H1 (cell line): ENCODE measurements at regions not wholly inside any gene's neighbourhood (a gene's known extent, or its start where the extent isn't known, plus 50 kb on each side); places are given as distances from the start of the nearest gene placed in this dataset.

Experiments
- CTCF ChIA-PET: fragments of 300-600 bp; sonication (Branson Sonifier 250); formaldehyde crosslinking; loops from one replicate; lab custom pipeline; 2021; ENCODE audit not compliant: partially characterized antibody; lab: Charles Lee
- POLR2A ChIA-PET: fragments of 300-600 bp; sonication (Branson Sonifier 250); formaldehyde crosslinking; loops from one replicate; lab custom pipeline; 2021; ENCODE audit warnings: inconsistent platforms; ENCODE audit not compliant: partially characterized antibody; lab: Charles Lee
- DNase-seq, 2 experiments: peaks; one replicate each; pipeline versions ENCODE4 v3.0.0 to v3.0.0-alpha.2; 2010 to 2022; ENCODE audit warnings: low spot score in 2 of 2, low read depth in 1 of 2, mixed read lengths in 1 of 2
- FAIRE-seq: peaks from 2 replicates; lab custom pipeline; 2011; peaks lifted over from hg19 to GRCh38; lab: Jason Lieb, UNC
- H2AFZ ChIP-seq: 2 replicates; pipeline ENCODE4 v1.8.1; 2012; ENCODE audit warnings: low read length, inconsistent platforms
- H2AK5ac ChIP-seq: 2 replicates; pipeline ENCODE4 v1.6.1; 2013; ENCODE audit warnings: low read depth, low read length
- H2BK120ac ChIP-seq: replicated peaks from 2 replicates; pipeline ENCODE3; 2013; ENCODE audit warnings: low read depth, low read length, inconsistent platforms
- H2BK12ac ChIP-seq: 2 replicates; pipeline ENCODE4 v1.6.1; 2013; ENCODE audit warnings: low read depth, low read length
- H2BK15ac ChIP-seq: 2 replicates; pipeline ENCODE4 v1.6.1; 2013; ENCODE audit warnings: low read length
- H2BK20ac ChIP-seq: 2 replicates; pipeline ENCODE4 v1.6.1; 2013; ENCODE audit warnings: low read length
- H2BK5ac ChIP-seq: 2 replicates; pipeline ENCODE4 v1.6.1; 2013; ENCODE audit warnings: low read depth, low read length
- H3K14ac ChIP-seq: 2 replicates; pipeline ENCODE4 v1.6.1; 2013; ENCODE audit warnings: inconsistent platforms; ENCODE audit not compliant: insufficient read length
- H3K18ac ChIP-seq: 2 replicates; pipeline ENCODE4 v1.6.1; 2013; ENCODE audit warnings: low read length; ENCODE audit errors: extremely low read depth
- H3K23ac ChIP-seq: 2 replicates; pipeline ENCODE4 v1.6.1; 2013; ENCODE audit warnings: inconsistent platforms; ENCODE audit not compliant: insufficient read length
- H3K23me2 ChIP-seq: 2 replicates; pipeline ENCODE4 v1.6.1; 2013; ENCODE audit warnings: low read depth, low read length
- H3K27ac ChIP-seq: 2 replicates; pipeline ENCODE4 v1.6.1; 2011; ENCODE audit warnings: low read depth, low read length, inconsistent platforms
- H3K27me3 ChIP-seq, 4 experiments: replicated peaks in 1 of 4; 1 replicate in 1 of 4; 2 replicates in 3 of 4; pipeline versions ENCODE4 v1.6.1 to v1.8.1; 2011 to 2013; ENCODE audit warnings: low read length in 3 of 4, mild to moderate bottlenecking in 3 of 4, inconsistent platforms in 2 of 4, mixed read lengths in 2 of 4, moderate library complexity in 1 of 4; ENCODE audit not compliant: control insufficient read depth in 3 of 4, insufficient read depth in 3 of 4; ENCODE audit errors: extremely low read depth in 1 of 4
- H3K36me3 ChIP-seq, 4 experiments: 2 replicates each; pipeline versions ENCODE4 v1.6.1 to v1.8.1; 2011 to 2013; ENCODE audit warnings: mild to moderate bottlenecking in 4 of 4, low read length in 3 of 4, moderate library complexity in 2 of 4, control low read depth in 1 of 4, inconsistent platforms in 1 of 4; ENCODE audit not compliant: insufficient read depth in 4 of 4, control insufficient read depth in 2 of 4
- H3K4ac ChIP-seq: replicated peaks from 2 replicates; pipeline ENCODE3; 2013; ENCODE audit warnings: low read length, low read depth, mixed read lengths, inconsistent platforms; ENCODE audit not compliant: insufficient read length
- H3K4me1 ChIP-seq, 4 experiments: replicated peaks in 1 of 4; 1 replicate in 1 of 4; 2 replicates in 3 of 4; pipeline versions ENCODE4 v1.6.1 to v1.8.1; 2011 to 2013; ENCODE audit warnings: low read length in 3 of 4, inconsistent platforms in 2 of 4, mixed read lengths in 1 of 4; ENCODE audit not compliant: insufficient read depth in 4 of 4, control insufficient read depth in 3 of 4
- H3K4me2 ChIP-seq, 2 experiments: 2 replicates each; pipeline versions ENCODE4 v1.6.1 to v1.8.1; 2011 to 2013; ENCODE audit warnings: low read depth in 2 of 2, low read length in 2 of 2, control low read depth in 1 of 2, inconsistent platforms in 1 of 2, mild to moderate bottlenecking in 1 of 2; ENCODE audit not compliant: insufficient read depth in 1 of 2
- H3K4me3 ChIP-seq, 4 experiments: fragments of 200-600, 300-600 bp in 1 of 4; sonication (generic), shearing (Covaris generic), sonication (Bioruptor Twin) in 1 of 4; 2 replicates each; pipeline versions ENCODE4 v1.5.1 to v1.8.1; 2011 to 2016; ENCODE audit warnings: low read length in 4 of 4, low read depth in 3 of 4, control low read depth in 2 of 4, inconsistent platforms in 2 of 4, mild to moderate bottlenecking in 2 of 4, mixed read lengths in 1 of 4, moderate library complexity in 1 of 4; ENCODE audit not compliant: insufficient read depth in 2 of 4; ENCODE audit errors: extremely low read depth in 1 of 4
- H3K56ac ChIP-seq: replicated peaks from 2 replicates; pipeline ENCODE3; 2013; ENCODE audit warnings: low read depth, mild to moderate bottlenecking, mixed read lengths, low read length, inconsistent platforms; ENCODE audit not compliant: insufficient read length
- H3K79me1 ChIP-seq: 2 replicates; pipeline ENCODE4 v1.6.1; 2013; ENCODE audit warnings: low read depth, low read length, control low read depth
- H3K79me2 ChIP-seq, 2 experiments: 2 replicates each; pipeline versions ENCODE4 v1.6.1 to v1.8.1; 2012 to 2013; ENCODE audit warnings: low read length in 2 of 2, mild to moderate bottlenecking in 2 of 2, inconsistent platforms in 1 of 2; ENCODE audit not compliant: insufficient read depth in 2 of 2, control insufficient read depth in 1 of 2
- H3K9ac ChIP-seq, 4 experiments: replicated peaks in 1 of 4; 1 replicate in 1 of 4; 2 replicates in 3 of 4; pipeline versions ENCODE4 v1.6.1 to v1.8.1; 2011 to 2013; ENCODE audit warnings: low read depth in 3 of 4, low read length in 3 of 4, control low read depth in 2 of 4, mild to moderate bottlenecking in 2 of 4, moderate library complexity in 2 of 4, inconsistent platforms in 1 of 4; ENCODE audit errors: extremely low read depth in 1 of 4
- H3K9me3 ChIP-seq, 2 experiments: 2 replicates each; pipeline versions ENCODE4 v1.6.1 to v1.8.1; 2012 to 2013; ENCODE audit warnings: mild to moderate bottlenecking in 2 of 2, moderate library complexity in 2 of 2, control low read depth in 1 of 2, inconsistent platforms in 1 of 2, low read depth in 1 of 2, low read length in 1 of 2, mixed read lengths in 1 of 2; ENCODE audit not compliant: insufficient read depth in 2 of 2
- H4K20me1 ChIP-seq, 2 experiments: replicated peaks in 1 of 2; 2 replicates each; pipeline versions ENCODE3 to v1.8.1; 2011 to 2013; ENCODE audit warnings: inconsistent platforms in 2 of 2, low read length in 2 of 2, mild to moderate bottlenecking in 1 of 2; ENCODE audit not compliant: insufficient read depth in 2 of 2, control insufficient read depth in 1 of 2
- H4K5ac ChIP-seq: 2 replicates; pipeline ENCODE4 v1.6.1; 2013; ENCODE audit warnings: low read length, low read depth, mixed read lengths, inconsistent platforms; ENCODE audit not compliant: insufficient read length
- H4K8ac ChIP-seq: 2 replicates; pipeline ENCODE4 v1.8.0; 2013; ENCODE audit warnings: mild to moderate bottlenecking, moderate library complexity, low read length, inconsistent platforms; ENCODE audit not compliant: insufficient read depth; ENCODE audit errors: extremely low read depth
- H4K91ac ChIP-seq: replicated peaks from 2 replicates; pipeline ENCODE3; 2013; ENCODE audit warnings: low read length, mixed read lengths, inconsistent platforms; ENCODE audit not compliant: insufficient read length
- BACH1 ChIP-seq: IDR thresholded peaks from 2 replicates; pipeline ENCODE4 v1.6.1; 2012; ENCODE audit warnings: low read length, improper control_type of control experiment
- BCL11A ChIP-seq, 2 experiments: IDR thresholded peaks; one replicate each; pipeline ENCODE4 v1.6.1; 2011; ENCODE audit warnings: low read depth in 2 of 2, low read length in 2 of 2, mild to moderate bottlenecking in 2 of 2
- CBX5 ChIP-seq: fragments of 300-800, 300-1000 bp; sonication (generic); IDR thresholded peaks from 2 replicates; pipeline ENCODE4 v1.7.1; 2016; ENCODE audit warnings: antibody characterized with exemption, low read length, low read depth
- CHD1 ChIP-seq: IDR thresholded peaks from 2 replicates; pipeline ENCODE4 v1.6.1; 2012; ENCODE audit warnings: low read depth, low read length, improper control_type of control experiment
- GTF2F1 ChIP-seq: IDR thresholded peaks from 2 replicates; pipeline ENCODE4 v1.6.1; 2012; ENCODE audit warnings: low read depth, low read length, improper control_type of control experiment, borderline replicate concordance
- HDAC6 ChIP-seq: IDR thresholded peaks from one replicate; pipeline ENCODE4 v1.7.1; 2012; ENCODE audit warnings: low read depth, mild to moderate bottlenecking, inconsistent platforms, low read length, moderate library complexity
- RBBP5 ChIP-seq: IDR thresholded peaks from 2 replicates; pipeline ENCODE4 v1.7.1; 2012; ENCODE audit warnings: low read depth, mild to moderate bottlenecking, inconsistent platforms, low read length, moderate library complexity, borderline replicate concordance
- RFX5 ChIP-seq: IDR thresholded peaks from 2 replicates; pipeline ENCODE4 v1.6.1; 2011; ENCODE audit warnings: low read depth, low read length, improper control_type of control experiment, borderline replicate concordance
- SAP30 ChIP-seq: fragments of 300-600 bp; sonication (generic); IDR thresholded peaks from 2 replicates; pipeline ENCODE4 v1.7.1; 2012; ENCODE audit warnings: low read length, moderate library complexity, mild to moderate bottlenecking, inconsistent platforms; ENCODE audit not compliant: insufficient read depth, insufficient replicate concordance
- ZNF274 ChIP-seq: IDR thresholded peaks from 2 replicates; pipeline ENCODE4 v1.7.0; 2012; ENCODE audit warnings: low read length, borderline replicate concordance; ENCODE audit errors: extremely low read depth
- WGBS, 2 experiments: shearing (Covaris generic) in 1 of 2; methylation state at CpG; one replicate each; pipeline versions ENCODE4 v1.1.6 to v1.1.7; 2013 to 2015; ENCODE audit warnings: low lambda C conversion rate in 2 of 2, mixed read lengths in 2 of 2, inconsistent platforms in 1 of 2, low coverage in 1 of 2, missing lambda C conversion rate in 1 of 2; ENCODE audit not compliant: insufficient replicate concordance in 2 of 2, insufficient coverage in 1 of 2, insufficient read length in 1 of 2; ENCODE audit errors: extremely low coverage in 1 of 2, missing lambda C conversion rate in 1 of 2; 5-methylcytosine and 5-hydroxymethylcytosine counted together

DNA sequence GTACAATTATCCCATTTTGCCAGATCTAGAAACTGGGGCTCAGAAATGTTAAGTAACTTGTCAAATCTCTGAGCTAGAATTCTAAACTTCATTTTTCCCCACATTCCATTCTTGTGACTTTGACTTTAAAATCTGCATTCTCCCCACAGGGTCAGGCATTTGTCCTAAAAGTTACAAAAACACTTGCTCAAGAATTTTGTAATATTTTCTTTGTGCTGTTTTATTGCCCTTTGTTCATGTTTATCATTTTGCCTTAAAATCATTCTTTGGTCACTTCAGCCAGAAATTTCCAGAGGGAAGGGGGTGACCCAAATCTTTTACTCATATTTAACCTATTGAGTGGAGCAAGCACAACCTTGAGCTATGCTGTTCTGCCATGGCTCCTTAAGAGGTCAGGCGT is 120.1 kb upstream of the CCL21 start:
- Histone ChIP-seq H2AFZ (no peak overlapping the region), H2BK20ac (no peak overlapping the region), H3K4me2 (no peak overlapping the region), H3K56ac (no peak overlapping the region), H3K36me3 (no peaks in the 10 kb centered on the region; a peak in 1 of 8 replicates), H3K14ac (no peak overlapping the region), H3K23me2 (0 out of 2 replicates have a peak, but pooled peaks cover 2% of the 10 kb centered on the region), H2BK15ac (no peak overlapping the region), H2BK5ac (no peak overlapping the region), H3K4me1 (no peaks in the 10 kb centered on the region), H3K79me2 (no peaks in the 10 kb centered on the region)
- no peak for DNase-seq
- CTCF ChIA-PET, result interaction anchor here (0.9 to 2.1 kb wide), 3 partner anchors 14 to 70 kb away, joined by 3 to 6 read pairs (median 5); no protein-coding TSS in a partner anchor
- POLR2A ChIA-PET, result no interaction called here
- 93% methylated on average over 1 of the region's 1 CpG; no CpG with 5 or more reads in 1 of the 2 experiments for WGBS, 2 experiments
- no peak for TF ChIP-seq BACH1
- TF ChIP-seq SAP30, result no peak
- no peak for TF ChIP-seq BCL11A (IDR thresholded peaks at IDR 0.05; ENCODE audit: low read depth in 2 of 2, low read length in 2 of 2)
- no peak for TF ChIP-seq CBX5
- TF ChIP-seq RBBP5, result no peak
- no peak for TF ChIP-seq HDAC6
- TF ChIP-seq GTF2F1, result no peak
- TF ChIP-seq CHD1, result no peak
- no peak for TF ChIP-seq RFX5
- no peak for TF ChIP-seq ZNF274
- TF ChIP-seq, all 59 proteins: peak for 0
- Histone ChIP-seq H3K4me3 (no peak overlapping the region), H2AK5ac (no peak overlapping the region), H3K18ac (no peak overlapping the region), H2BK120ac (no peak overlapping the region), H3K79me1 (no peaks in the 10 kb centered on the region), H3K27me3 (no peaks in the 10 kb centered on the region; a peak in 2 of 7 replicates), H3K9ac (no peak overlapping the region), H4K5ac (no peak overlapping the region), H4K20me1 (no peaks in the 10 kb centered on the region), H3K27ac (no peak overlapping the region), H3K23ac (no peak overlapping the region), H3K9me3 (no peaks in the 10 kb centered on the region), H2BK12ac (no peak overlapping the region), H3K4ac (no peak overlapping the region), H4K91ac (no peak overlapping the region), H4K8ac (no peak overlapping the region)
- FAIRE-seq, result no peak
